DOHH2 (cell line): ENCODE measurements at regions not wholly inside any gene's neighbourhood (a gene's known extent, or its start where the extent isn't known, plus 50 kb on each side); places are given as distances from the start of the nearest gene placed in this dataset.

ENCODE experiments used
- H3F3A ChIP-seq: fragments of 200-600 bp; sonication (generic), shearing (Covaris generic); 2 replicates; pipeline ENCODE4 v1.6.0; 2016; ENCODE audit warnings: antibody characterized with exemption, mild to moderate bottlenecking; ENCODE audit not compliant: control insufficient read depth, insufficient read depth
- H3K27ac ChIP-seq: fragments of 200-600 bp; sonication (generic); 2 replicates; pipeline ENCODE4 v1.5.1; 2014; ENCODE audit warnings: low read depth, mild to moderate bottlenecking, low read length, moderate library complexity
- H3K27me3 ChIP-seq: fragments of 200-600 bp; sonication (generic); 2 replicates; pipeline ENCODE4 v1.6.1; 2014; ENCODE audit warnings: mild to moderate bottlenecking, low read length, mixed read lengths; ENCODE audit not compliant: control insufficient read depth
- H3K36me3 ChIP-seq: fragments of 200-600 bp; sonication (generic); 2 replicates; pipeline ENCODE4 v1.6.1; 2014; ENCODE audit warnings: mild to moderate bottlenecking, low read length, moderate library complexity, mixed read lengths; ENCODE audit not compliant: control insufficient read depth
- H3K4me1 ChIP-seq: fragments of 200-600 bp; sonication (generic); 2 replicates; pipeline ENCODE4 v1.6.1; 2014; ENCODE audit warnings: mild to moderate bottlenecking, low read length, mixed read lengths; ENCODE audit not compliant: control insufficient read depth
- H3K4me2 ChIP-seq: fragments of 200-600 bp; sonication (generic); 2 replicates; pipeline ENCODE4 v1.6.0; 2014; ENCODE audit warnings: mild to moderate bottlenecking, low read length, moderate library complexity
- H3K4me3 ChIP-seq: fragments of 200-600 bp; sonication (generic); 2 replicates; pipeline ENCODE4 v1.5.1; 2014; ENCODE audit warnings: mild to moderate bottlenecking, low read length, mixed read lengths
- H3K79me2 ChIP-seq: fragments of 200-600 bp; sonication (generic); 2 replicates; pipeline ENCODE4 v1.6.1; 2014; ENCODE audit warnings: mild to moderate bottlenecking, low read length, mixed read lengths; ENCODE audit not compliant: control insufficient read depth
- H3K9me2 ChIP-seq: fragments of 200-600 bp; sonication (generic); replicated peaks from 2 replicates; pipeline ENCODE4 v1.6.1; 2014; ENCODE audit warnings: mild to moderate bottlenecking, low read length, mixed read lengths; ENCODE audit not compliant: control insufficient read depth
- H3K9me3 ChIP-seq: fragments of 200-600 bp; sonication (generic); 2 replicates; pipeline ENCODE4 v1.6.1; 2014; ENCODE audit warnings: antibody characterized with exemption, low read length, mixed read lengths; ENCODE audit not compliant: control insufficient read depth, insufficient read depth
- H4K20me1 ChIP-seq: fragments of 200-600 bp; sonication (generic); 2 replicates; pipeline ENCODE4 v1.6.0; 2014; ENCODE audit warnings: low read depth, mild to moderate bottlenecking, antibody characterized with exemption, low read length, moderate library complexity; ENCODE audit not compliant: control insufficient read depth, insufficient read depth
- CTCF ChIP-seq: fragments of 200-600 bp; sonication (generic); IDR thresholded peaks from one replicate; pipeline ENCODE4 v1.5.1; 2014; ENCODE audit warnings: antibody characterized with exemption, mild to moderate bottlenecking, low read depth, low read length; ENCODE audit not compliant: poor library complexity, severe bottlenecking
- EZH2phosphoT487 ChIP-seq: fragments of 200-600 bp; sonication (generic); IDR thresholded peaks from 2 replicates; pipeline ENCODE4 v1.6.1; 2017; ENCODE audit warnings: borderline replicate concordance, mild to moderate bottlenecking, antibody characterized with exemption, low read length, moderate library complexity, mixed read lengths

- Histone ChIP-seq H3K27me3 (no peaks in the 10 kb centered on the region), H3K4me2 (no peak overlapping the region), H3K27ac (no peak overlapping the region), H3K36me3 (no peaks in the 10 kb centered on the region), H3K4me3 (no peak overlapping the region), H3K79me2 (no peaks in the 10 kb centered on the region), H3K9me3 (no peaks in the 10 kb centered on the region), H3K9me2 (no peaks in the 10 kb centered on the region), H3F3A (no peaks in the 10 kb centered on the region), H4K20me1 (no peaks in the 10 kb centered on the region), H3K4me1 (no peaks in the 10 kb centered on the region)
- TF ChIP-seq CTCF (no peak), EZH2phosphoT487 (no peak)
These were observed 422.0 kb downstream of the CDC14C start for GRCh38 chr7:49346195-49346899.

GRCh38 chr7:49367072-49367471 is 406.4 kb upstream of the VWC2 start:
- H3K9me2 ChIP-seq, result no peaks in the 10 kb centered on the region
- H3K4me3 ChIP-seq, result no peak overlapping the region
- H3K36me3 ChIP-seq, result no peaks in the 10 kb centered on the region
- TF ChIP-seq EZH2phosphoT487 (no peak), CTCF (no peak)
- no peaks in the 10 kb centered on the region for H3K4me1 ChIP-seq
- no peaks in the 10 kb centered on the region for H3K27me3 ChIP-seq
- H3K4me2 ChIP-seq, result no peak overlapping the region
- no peaks in the 10 kb centered on the region for H3F3A ChIP-seq
- H3K27ac ChIP-seq, result no peak overlapping the region
- H3K9me3 ChIP-seq, result no peaks in the 10 kb centered on the region
- no peaks in the 10 kb centered on the region for H3K79me2 ChIP-seq
- H4K20me1 ChIP-seq, result no peaks in the 10 kb centered on the region

GRCh38 chr7:49371771-49372170 is 401.7 kb upstream of the VWC2 start:
- H3K79me2 ChIP-seq, result no peaks in the 10 kb centered on the region
- H4K20me1 ChIP-seq, result no peaks in the 10 kb centered on the region
- TF ChIP-seq EZH2phosphoT487, result no peak
- no peak for TF ChIP-seq CTCF
- no peaks in the 10 kb centered on the region for H3K4me1 ChIP-seq
- H3K4me2 ChIP-seq, result no peak overlapping the region
- no peaks in the 10 kb centered on the region for H3K36me3 ChIP-seq
- no peaks in the 10 kb centered on the region for H3F3A ChIP-seq
- no peak overlapping the region for H3K27ac ChIP-seq
- no peak overlapping the region for H3K4me3 ChIP-seq
- H3K9me3 ChIP-seq, result no peaks in the 10 kb centered on the region
- no peaks in the 10 kb centered on the region for H3K9me2 ChIP-seq
- no peaks in the 10 kb centered on the region for H3K27me3 ChIP-seq
